ENCODE measurements at regions not wholly inside any gene's neighbourhood (a gene's known extent, or its start where the extent isn't known, plus 50 kb on each side); places are given as distances from the start of the nearest gene placed in this dataset.
A peak's percentile ranks its signal among the peaks of the same experiment; 100 is the strongest.

GRCh38 chr20:62527781-62528180 lies 52.0 kb upstream of the GATA5 start:
- no peak overlapping the region for H3K27ac Mint-ChIP-seq
- TF ChIP-seq, protein P1, sequence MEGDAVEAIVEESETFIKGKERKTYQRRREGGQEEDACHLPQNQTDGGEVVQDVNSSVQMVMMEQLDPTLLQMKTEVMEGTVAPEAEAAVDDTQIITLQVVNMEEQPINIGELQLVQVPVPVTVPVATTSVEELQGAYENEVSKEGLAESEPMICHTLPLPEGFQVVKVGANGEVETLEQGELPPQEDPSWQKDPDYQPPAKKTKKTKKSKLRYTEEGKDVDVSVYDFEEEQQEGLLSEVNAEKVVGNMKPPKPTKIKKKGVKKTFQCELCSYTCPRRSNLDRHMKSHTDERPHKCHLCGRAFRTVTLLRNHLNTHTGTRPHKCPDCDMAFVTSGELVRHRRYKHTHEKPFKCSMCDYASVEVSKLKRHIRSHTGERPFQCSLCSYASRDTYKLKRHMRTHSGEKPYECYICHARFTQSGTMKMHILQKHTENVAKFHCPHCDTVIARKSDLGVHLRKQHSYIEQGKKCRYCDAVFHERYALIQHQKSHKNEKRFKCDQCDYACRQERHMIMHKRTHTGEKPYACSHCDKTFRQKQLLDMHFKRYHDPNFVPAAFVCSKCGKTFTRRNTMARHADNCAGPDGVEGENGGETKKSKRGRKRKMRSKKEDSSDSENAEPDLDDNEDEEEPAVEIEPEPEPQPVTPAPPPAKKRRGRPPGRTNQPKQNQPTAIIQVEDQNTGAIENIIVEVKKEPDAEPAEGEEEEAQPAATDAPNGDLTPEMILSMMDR (IDR thresholded peaks at IDR 0.05; ENCODE audit: unreplicated experiment in 3 of 3) = no peak
- H3K27me3 Mint-ChIP-seq (ENCODE audit: low read depth) = peaks cover 35% of the 10 kb centered on the region
- peaks cover 45% of the 10 kb centered on the region for H3K4me1 Mint-ChIP-seq
- H3K4me3 Mint-ChIP-seq = no peak overlapping the region
- no peaks in the 10 kb centered on the region for H3K36me3 Mint-ChIP-seq (ENCODE audit: low read depth)
- no peaks in the 10 kb centered on the region for H3K9me3 Mint-ChIP-seq

GRCh38 chr20:62528983-62529891 lies 53.4 kb upstream of the GATA5 start:
- Mint-ChIP-seq H3K4me3 (peak overlapping the region in 2 of 3 experiments; percentile 26 to 35), H3K27me3 (ENCODE audit: low read depth) (peaks cover 32% of the 10 kb centered on the region), H3K27ac (peak overlapping the region; percentile 15 to 58 (median 57)), H3K9me3 (no peaks in the 10 kb centered on the region), H3K36me3 (ENCODE audit: low read depth) (no peaks in the 10 kb centered on the region), H3K4me1 (peaks cover 39% of the 10 kb centered on the region)
- TF ChIP-seq, protein P1 (IDR thresholded peaks at IDR 0.05; ENCODE audit: unreplicated experiment in 3 of 3) = no peak

GRCh38 chr20:62529896-62530642 lies 54.3 kb upstream of the GATA5 start:
- peak overlapping the region in 2 of 3 experiments; percentile 29 to 35 for H3K4me3 Mint-ChIP-seq
- no peaks in the 10 kb centered on the region for H3K36me3 Mint-ChIP-seq (ENCODE audit: low read depth)
- H3K27me3 Mint-ChIP-seq (ENCODE audit: low read depth) = peaks cover 27% of the 10 kb centered on the region
- TF ChIP-seq, protein P1 (IDR thresholded peaks at IDR 0.05; ENCODE audit: unreplicated experiment in 3 of 3) = no peak
- peaks cover 32% of the 10 kb centered on the region for H3K4me1 Mint-ChIP-seq
- H3K9me3 Mint-ChIP-seq = no peaks in the 10 kb centered on the region
- peak overlapping the region; percentile 26 to 58 (median 57) for H3K27ac Mint-ChIP-seq

- H3K4me3 Mint-ChIP-seq = peak overlapping the region in 1 of 3 experiments; percentile 8
- no peaks in the 10 kb centered on the region for H3K9me3 Mint-ChIP-seq
- H3K4me1 Mint-ChIP-seq = peaks cover 32% of the 10 kb centered on the region
- TF ChIP-seq, protein P1 (IDR thresholded peaks at IDR 0.05; ENCODE audit: unreplicated experiment in 3 of 3) = no peak
- H3K27me3 Mint-ChIP-seq (ENCODE audit: low read depth) = peaks cover 27% of the 10 kb centered on the region
- no peaks in the 10 kb centered on the region for H3K36me3 Mint-ChIP-seq (ENCODE audit: low read depth)
- H3K27ac Mint-ChIP-seq = peak overlapping the region in 2 of 3 experiments; percentile 26 to 68
Observed at GRCh38 chr20:62530643-62531032, 54.8 kb upstream of the GATA5 start.

GRCh38 chr20:62531046-62531838 lies 55.4 kb upstream of the GATA5 start:
- no peak overlapping the region for H3K4me3 Mint-ChIP-seq
- H3K4me1 Mint-ChIP-seq = peaks cover 32% of the 10 kb centered on the region
- peaks cover 21% of the 10 kb centered on the region for H3K27me3 Mint-ChIP-seq (ENCODE audit: low read depth)
- TF ChIP-seq, protein P1 (IDR thresholded peaks at IDR 0.05; ENCODE audit: unreplicated experiment in 3 of 3) = no peak
- H3K27ac Mint-ChIP-seq = peak overlapping the region; percentile 26 to 68 (median 49)
- H3K9me3 Mint-ChIP-seq = no peaks in the 10 kb centered on the region
- no peaks in the 10 kb centered on the region for H3K36me3 Mint-ChIP-seq (ENCODE audit: low read depth)

Data from nephron (organoid).